ENCODE measurements at regions not wholly inside any gene's neighbourhood (a gene's known extent, or its start where the extent isn't known, plus 50 kb on each side); places are given as distances from the start of the nearest gene placed in this dataset.

DNA sequence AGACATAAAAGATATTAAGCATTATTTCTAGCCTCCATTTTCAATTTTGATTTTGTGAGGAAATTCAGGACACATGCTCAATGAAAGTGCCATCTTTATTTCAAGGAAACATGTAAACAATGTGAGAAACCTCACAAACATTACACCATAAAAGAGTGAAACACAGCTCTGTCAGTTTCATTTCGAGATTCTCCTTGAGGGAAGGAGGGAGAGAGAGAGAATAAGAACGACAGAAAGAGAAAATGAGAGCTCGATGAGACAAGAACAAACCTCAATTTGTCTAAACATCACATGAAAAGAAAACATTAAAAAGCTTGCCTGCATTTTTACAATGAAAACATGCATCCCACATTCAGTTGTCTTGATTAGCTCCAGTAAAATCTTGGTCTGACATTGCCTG is 553.5 kb upstream of the MEF2C start:
- peak overlapping the region; percentile 51 for H3K4me3 ChIP-seq (ENCODE audit: low read depth, low read length)
- TF ChIP-seq, protein P1, sequence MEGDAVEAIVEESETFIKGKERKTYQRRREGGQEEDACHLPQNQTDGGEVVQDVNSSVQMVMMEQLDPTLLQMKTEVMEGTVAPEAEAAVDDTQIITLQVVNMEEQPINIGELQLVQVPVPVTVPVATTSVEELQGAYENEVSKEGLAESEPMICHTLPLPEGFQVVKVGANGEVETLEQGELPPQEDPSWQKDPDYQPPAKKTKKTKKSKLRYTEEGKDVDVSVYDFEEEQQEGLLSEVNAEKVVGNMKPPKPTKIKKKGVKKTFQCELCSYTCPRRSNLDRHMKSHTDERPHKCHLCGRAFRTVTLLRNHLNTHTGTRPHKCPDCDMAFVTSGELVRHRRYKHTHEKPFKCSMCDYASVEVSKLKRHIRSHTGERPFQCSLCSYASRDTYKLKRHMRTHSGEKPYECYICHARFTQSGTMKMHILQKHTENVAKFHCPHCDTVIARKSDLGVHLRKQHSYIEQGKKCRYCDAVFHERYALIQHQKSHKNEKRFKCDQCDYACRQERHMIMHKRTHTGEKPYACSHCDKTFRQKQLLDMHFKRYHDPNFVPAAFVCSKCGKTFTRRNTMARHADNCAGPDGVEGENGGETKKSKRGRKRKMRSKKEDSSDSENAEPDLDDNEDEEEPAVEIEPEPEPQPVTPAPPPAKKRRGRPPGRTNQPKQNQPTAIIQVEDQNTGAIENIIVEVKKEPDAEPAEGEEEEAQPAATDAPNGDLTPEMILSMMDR (IDR thresholded peaks at IDR 0.05; ENCODE audit: insufficient read depth, low read depth, low read length, missing control alignments) = no peak
- DNase-seq (ENCODE audit: low read depth) = peak; percentile 75

DNA sequence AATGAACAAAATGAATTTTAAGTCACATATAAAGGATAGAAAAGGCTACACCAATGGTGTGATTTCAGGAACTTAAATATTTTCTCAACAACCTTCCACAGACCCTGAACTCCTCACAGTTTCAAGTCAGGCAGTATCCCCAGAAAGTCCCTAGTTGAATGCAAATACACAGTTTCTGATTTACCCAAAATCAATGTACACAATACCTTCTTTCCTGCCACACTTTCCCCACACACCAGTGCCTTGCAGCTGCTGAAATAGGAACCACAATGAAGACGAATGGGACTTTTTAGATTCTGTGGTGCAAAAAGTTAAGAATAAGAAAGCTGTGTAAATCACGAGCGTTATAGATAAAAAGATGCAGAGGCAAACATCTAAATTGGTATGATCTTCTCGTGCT is 552.4 kb upstream of the MEF2C start:
- H3K4me3 ChIP-seq (ENCODE audit: low read depth, low read length) = peak overlapping the region; percentile 51
- TF ChIP-seq, protein P1 (IDR thresholded peaks at IDR 0.05; ENCODE audit: insufficient read depth, low read depth, low read length, missing control alignments) = no peak
- peak; percentile 93 for DNase-seq (ENCODE audit: low read depth)

DNA sequence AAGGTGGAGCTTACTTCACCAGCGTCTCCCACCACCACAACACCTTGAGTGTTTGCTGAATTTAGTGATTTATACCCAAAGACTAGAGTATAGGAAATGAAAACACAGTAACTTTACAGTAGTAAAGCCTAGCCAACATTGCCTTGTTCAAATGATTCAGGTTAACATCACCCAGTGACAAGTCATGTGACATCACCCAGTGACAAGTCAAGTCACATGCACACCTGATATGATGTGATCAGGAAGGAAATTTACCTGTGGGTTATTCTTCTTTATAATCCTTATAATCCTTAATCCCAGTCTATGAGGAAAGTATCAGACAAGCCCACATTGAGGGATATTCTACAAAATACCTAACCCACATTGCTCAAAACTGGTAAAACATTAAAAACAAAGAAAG is 545.6 kb upstream of the MEF2C start:
- TF ChIP-seq, protein P1 (IDR thresholded peaks at IDR 0.05; ENCODE audit: insufficient read depth, low read depth, low read length, missing control alignments) = no peak
- DNase-seq (ENCODE audit: low read depth) = no peak
- H3K4me3 ChIP-seq (ENCODE audit: low read depth, low read length) = no peak overlapping the region

DNA sequence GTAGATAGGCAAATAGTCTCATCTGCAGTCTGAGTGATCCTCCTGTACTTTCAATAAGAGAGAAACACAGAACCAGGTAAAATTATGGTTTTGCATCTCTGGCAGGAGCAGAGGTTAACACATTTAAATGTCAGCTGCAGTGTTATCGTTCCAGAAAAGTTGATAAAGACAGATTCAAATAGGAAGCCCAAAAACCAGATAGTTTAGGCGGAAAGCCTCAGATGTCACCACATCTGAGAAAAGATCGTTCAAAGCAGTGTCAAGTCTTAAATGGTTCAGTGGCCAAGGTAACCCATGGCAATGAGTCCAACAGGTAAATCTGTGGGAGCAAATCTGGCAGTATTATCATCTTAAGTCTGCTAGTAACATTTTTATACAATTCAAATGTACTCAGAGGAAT is 542.1 kb upstream of the MEF2C start:
- TF ChIP-seq, protein P1 (IDR thresholded peaks at IDR 0.05; ENCODE audit: insufficient read depth, low read depth, low read length, missing control alignments) = no peak
- no peak for DNase-seq (ENCODE audit: low read depth)
- no peak overlapping the region for H3K4me3 ChIP-seq (ENCODE audit: low read depth, low read length)

DNA sequence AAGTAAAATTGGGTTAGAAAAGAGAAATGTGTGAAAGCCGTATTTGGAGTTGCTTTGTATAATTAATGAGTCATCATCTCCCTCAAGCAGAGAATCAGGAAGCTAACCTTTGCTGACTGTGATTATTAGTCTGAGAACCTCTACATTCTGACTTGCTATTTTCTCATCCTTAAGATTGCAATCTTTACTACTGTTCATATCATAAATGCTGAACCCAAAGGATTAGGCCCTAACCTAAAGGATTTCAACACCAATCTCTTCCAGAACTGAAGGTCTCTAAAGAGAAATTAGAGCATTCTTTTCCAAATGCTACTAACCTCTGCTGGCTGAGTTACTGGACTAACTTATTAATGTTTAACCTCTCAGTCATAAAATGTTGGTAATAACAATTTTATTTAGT is 538.1 kb upstream of the MEF2C start:
- DNase-seq (ENCODE audit: low read depth) = no peak
- H3K4me3 ChIP-seq (ENCODE audit: low read depth, low read length) = no peak overlapping the region
- TF ChIP-seq, protein P1 (IDR thresholded peaks at IDR 0.05; ENCODE audit: insufficient read depth, low read depth, low read length, missing control alignments) = no peak

DNA sequence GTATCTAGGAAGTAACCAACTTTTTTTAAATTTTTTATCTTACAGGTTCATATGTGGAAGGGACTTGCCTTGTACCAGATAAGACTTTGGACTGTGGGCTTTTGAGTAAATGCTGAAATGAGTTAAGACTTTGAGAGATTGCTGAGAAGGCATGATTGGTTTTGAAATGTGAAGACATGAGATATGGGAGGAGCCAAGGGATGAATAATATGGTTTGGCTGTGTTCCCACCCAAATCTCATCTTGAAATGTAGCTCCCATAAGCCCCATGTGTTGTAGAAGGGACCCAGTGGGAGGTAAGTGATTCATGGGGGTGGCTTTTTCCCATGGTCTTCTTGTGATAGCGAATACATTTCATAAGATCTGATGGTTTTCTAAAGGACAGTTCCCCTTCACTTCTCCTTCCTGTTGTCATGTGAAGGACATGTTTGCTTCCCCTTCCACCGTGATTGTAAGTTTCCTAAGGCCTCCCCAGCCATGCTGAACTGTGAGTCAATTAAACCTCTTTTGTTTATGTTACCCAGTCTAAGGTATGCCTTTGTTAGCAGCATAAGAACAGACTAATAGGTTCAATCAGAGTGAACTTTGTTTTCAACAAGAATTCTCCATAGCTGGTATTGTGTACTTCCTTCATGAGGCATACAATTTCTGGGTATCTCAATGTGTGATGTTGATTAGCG is 535.6 kb upstream of the MEF2C start:
- TF ChIP-seq, protein P1 (IDR thresholded peaks at IDR 0.05; ENCODE audit: insufficient read depth, low read depth, low read length, missing control alignments) = no peak
- DNase-seq (ENCODE audit: low read depth) = no peak
- no peak overlapping the region for H3K4me3 ChIP-seq (ENCODE audit: low read depth, low read length)

DNA sequence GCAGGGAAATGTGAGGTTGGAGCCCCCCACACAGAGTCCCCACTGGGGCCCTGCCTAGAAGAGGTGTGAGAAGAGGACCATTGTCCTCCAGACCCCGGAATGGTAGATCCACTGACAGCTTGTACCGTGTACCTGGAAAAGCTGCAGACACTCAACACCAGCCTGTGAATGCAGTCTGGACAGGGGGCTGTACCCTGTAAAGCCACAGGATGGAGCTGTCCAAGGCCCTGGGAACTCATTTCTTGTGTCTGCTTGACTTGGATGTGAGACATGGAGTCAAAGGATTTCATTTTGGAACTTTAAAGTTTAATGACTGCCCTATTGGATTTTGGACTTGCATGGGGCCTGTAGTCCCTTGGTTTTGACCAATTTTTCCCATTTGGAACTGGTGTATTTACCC is 535.0 kb upstream of the MEF2C start:
- DNase-seq (ENCODE audit: low read depth) = no peak
- TF ChIP-seq, protein P1 (IDR thresholded peaks at IDR 0.05; ENCODE audit: insufficient read depth, low read depth, low read length, missing control alignments) = no peak
- no peak overlapping the region for H3K4me3 ChIP-seq (ENCODE audit: low read depth, low read length)

Measured in GM12865 (cell line).